ENCODE measurements at regions not wholly inside any gene's neighbourhood (a gene's known extent, or its start where the extent isn't known, plus 50 kb on each side); places are given as distances from the start of the nearest gene placed in this dataset.

DNA sequence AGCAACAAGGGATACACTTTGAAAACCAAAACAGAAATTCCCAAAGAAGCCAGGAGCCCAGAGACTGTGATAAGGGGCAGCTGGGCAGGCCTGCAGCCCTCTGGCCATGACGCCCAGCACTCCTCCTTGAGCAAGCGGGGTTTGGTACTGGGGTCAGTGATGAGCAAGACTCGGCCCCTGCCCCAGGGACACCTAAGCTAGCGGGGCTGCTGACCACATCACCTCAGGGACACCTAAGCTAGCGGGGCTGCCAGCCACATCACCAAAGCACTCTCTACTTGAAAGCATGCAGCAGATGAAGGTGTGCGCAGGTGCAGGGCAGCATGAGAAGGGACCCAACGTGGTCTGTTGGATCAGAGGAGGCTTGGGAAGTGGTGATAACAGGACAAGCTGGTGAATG is 108.0 kb upstream of the PPP2R2D start:
- Histone ChIP-seq H3K4me3 (no peak overlapping the region), H3K27me3 (ENCODE audit: insufficient read depth in 3 of 3, low read length in 2 of 3) (peaks cover 0 to 8% (median 0%) of the 10 kb centered on the region in 3 donors), H3K9me3 (no peaks in the 10 kb centered on the region), H3K4me1 (no peaks in the 10 kb centered on the region), H3K36me3 (ENCODE audit: insufficient read depth in 1 of 2, low read depth in 1 of 2) (no peaks in the 10 kb centered on the region), H3K27ac (no peak overlapping the region)
- intact Hi-C loops (cut with DNase I): no loop called here
- TF ChIP-seq, protein P1, sequence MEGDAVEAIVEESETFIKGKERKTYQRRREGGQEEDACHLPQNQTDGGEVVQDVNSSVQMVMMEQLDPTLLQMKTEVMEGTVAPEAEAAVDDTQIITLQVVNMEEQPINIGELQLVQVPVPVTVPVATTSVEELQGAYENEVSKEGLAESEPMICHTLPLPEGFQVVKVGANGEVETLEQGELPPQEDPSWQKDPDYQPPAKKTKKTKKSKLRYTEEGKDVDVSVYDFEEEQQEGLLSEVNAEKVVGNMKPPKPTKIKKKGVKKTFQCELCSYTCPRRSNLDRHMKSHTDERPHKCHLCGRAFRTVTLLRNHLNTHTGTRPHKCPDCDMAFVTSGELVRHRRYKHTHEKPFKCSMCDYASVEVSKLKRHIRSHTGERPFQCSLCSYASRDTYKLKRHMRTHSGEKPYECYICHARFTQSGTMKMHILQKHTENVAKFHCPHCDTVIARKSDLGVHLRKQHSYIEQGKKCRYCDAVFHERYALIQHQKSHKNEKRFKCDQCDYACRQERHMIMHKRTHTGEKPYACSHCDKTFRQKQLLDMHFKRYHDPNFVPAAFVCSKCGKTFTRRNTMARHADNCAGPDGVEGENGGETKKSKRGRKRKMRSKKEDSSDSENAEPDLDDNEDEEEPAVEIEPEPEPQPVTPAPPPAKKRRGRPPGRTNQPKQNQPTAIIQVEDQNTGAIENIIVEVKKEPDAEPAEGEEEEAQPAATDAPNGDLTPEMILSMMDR (IDR thresholded peaks at IDR 0.05): no peak
- 82 to 89% (median 83%) methylated on average over 7 of the region's 7 CpGs for WGBS, 3 donors
- ATAC-seq: no peak
- no peak for DNase-seq

DNA sequence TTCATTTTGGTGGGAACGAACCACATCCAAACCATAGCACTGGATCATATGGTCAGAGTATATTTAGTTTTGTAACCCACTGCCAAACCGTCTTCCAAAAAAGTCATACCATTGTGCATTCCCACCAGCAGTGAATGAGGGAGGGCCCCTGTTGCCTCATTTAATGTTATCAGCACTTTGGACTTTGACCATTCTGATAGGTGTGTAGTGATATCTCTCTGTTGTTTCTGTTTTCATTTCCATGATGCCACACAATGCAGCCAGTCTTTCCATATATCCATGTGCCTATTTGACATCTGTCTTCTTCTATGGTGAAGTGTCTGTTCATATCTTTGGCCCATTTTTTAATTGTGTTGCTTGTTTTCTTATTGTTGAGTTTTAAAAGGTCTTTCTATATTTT is 105.0 kb upstream of the PPP2R2D start:
- H3K4me1 ChIP-seq: no peaks in the 10 kb centered on the region
- intact Hi-C loops (cut with DNase I): no loop called here
- WGBS, 3 donors: 76 to 88% (median 82%) methylated on average over 2 of the region's 2 CpGs
- peaks cover 0 to 8% (median 0%) of the 10 kb centered on the region in 3 donors for H3K27me3 ChIP-seq (ENCODE audit: insufficient read depth in 3 of 3, low read length in 2 of 3)
- DNase-seq (no peak), ATAC-seq (no peak)
- no peaks in the 10 kb centered on the region for H3K36me3 ChIP-seq (ENCODE audit: insufficient read depth in 1 of 2, low read depth in 1 of 2)
- H3K27ac ChIP-seq: no peak overlapping the region
- TF ChIP-seq, protein P1 (IDR thresholded peaks at IDR 0.05): no peak
- peaks cover 7% of the 10 kb centered on the region for H3K9me3 ChIP-seq
- no peak overlapping the region for H3K4me3 ChIP-seq

DNA sequence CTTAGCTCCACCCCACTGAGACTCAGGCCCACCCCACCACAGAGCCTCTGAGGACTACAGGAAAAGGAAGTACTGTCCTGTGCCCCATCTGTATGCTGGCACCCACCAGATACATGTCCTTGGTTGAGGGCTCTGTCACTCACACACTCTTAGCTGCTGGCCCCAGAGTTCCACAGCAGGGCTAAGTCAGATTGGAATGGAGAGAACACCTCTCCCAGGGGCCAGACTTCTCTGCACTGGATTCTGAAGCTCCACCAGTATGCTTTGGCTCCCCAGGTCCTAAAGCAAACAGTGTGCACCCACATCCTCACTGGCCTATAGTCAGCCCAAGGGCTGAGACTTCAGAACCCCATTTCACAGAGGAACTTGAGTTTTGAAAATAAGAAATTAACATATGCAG is 103.2 kb upstream of the PPP2R2D start:
- Histone ChIP-seq H3K4me1 (no peaks in the 10 kb centered on the region), H3K4me3 (no peak overlapping the region), H3K27ac (no peak overlapping the region), H3K9me3 (peaks cover 7% of the 10 kb centered on the region), H3K27me3 (ENCODE audit: insufficient read depth in 3 of 3, low read length in 2 of 3) (peaks cover 0 to 2% (median 0%) of the 10 kb centered on the region in 3 donors), H3K36me3 (ENCODE audit: insufficient read depth in 1 of 2, low read depth in 1 of 2) (no peaks in the 10 kb centered on the region)
- ATAC-seq (no peak), DNase-seq (no peak)
- TF ChIP-seq, protein P1 (IDR thresholded peaks at IDR 0.05): no peak
- intact Hi-C loops (cut with DNase I): no loop called here

DNA sequence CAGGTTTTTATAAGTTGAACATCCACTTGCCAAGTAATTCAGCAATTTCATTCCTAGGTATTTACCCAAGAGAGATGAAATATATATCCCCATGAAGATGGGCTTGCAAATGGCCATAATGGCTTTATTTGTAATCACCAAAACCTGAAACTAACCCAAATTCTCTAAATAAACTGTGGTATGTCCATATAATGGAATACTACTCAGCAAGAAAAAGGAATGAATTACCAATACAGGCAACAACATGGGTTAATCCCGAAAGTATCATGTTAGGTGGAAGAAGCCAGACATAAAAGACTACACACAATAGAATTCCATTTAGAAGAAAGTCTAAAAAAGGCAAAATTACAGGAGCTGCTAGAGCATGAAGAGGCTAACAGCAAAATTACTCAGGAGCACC is 101.4 kb upstream of the PPP2R2D start:
- no peaks in the 10 kb centered on the region for H3K36me3 ChIP-seq (ENCODE audit: insufficient read depth in 1 of 2, low read depth in 1 of 2)
- peaks cover 7% of the 10 kb centered on the region for H3K9me3 ChIP-seq
- 46 to 53% (median 49%) methylated on average over 1 of the region's 1 CpG for WGBS, 3 donors
- TF ChIP-seq, protein P1 (IDR thresholded peaks at IDR 0.05): no peak
- no peak for ATAC-seq
- no peaks in the 10 kb centered on the region for H3K27me3 ChIP-seq (ENCODE audit: insufficient read depth in 3 of 3, low read length in 2 of 3)
- intact Hi-C loops (cut with DNase I): no loop called here
- H3K4me1 ChIP-seq: no peaks in the 10 kb centered on the region
- H3K4me3 ChIP-seq: no peak overlapping the region
- H3K27ac ChIP-seq: no peak overlapping the region
- no peak for DNase-seq

DNA sequence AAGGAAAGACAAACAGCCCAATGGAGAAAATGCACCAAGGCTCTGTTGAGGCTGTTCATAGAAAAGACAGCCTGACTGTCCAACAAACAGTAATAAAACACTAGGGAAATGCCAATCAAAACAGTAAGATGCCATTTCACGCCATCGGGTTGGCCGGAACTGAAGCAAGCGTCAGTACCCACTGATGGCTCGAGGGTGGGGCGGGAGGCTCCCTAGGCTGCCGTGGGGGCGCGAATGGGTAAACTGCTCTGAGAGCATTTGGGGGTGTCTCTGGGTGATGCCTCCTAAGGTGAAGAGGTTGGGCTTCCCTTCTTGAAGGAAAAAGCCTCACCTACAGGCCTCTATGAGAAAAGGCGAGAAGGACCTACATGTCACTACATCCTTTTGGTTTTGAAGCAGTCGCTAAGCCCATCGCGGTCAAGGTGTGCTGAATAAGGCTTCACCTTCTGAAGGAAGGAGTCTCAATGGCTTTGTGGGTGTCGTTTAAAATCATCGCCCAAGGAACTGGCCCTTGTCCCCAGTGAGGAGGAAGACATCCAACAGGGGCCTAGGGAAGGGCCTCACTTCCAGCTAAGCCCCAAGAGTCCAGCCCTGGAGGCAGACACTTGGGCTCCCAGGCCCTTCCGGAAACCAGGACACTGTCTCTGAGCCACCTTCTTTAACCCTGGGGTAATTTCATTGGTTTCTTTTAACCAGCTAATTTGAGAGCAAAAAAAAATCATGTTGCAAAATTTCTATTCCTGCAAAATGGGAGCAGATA is 98.5 kb upstream of the PPP2R2D start:
- no peaks in the 10 kb centered on the region for H3K36me3 ChIP-seq (ENCODE audit: insufficient read depth in 1 of 2, low read depth in 1 of 2)
- H3K27me3 ChIP-seq (ENCODE audit: insufficient read depth in 3 of 3, low read length in 2 of 3): peaks cover 0 to 4% (median 0%) of the 10 kb centered on the region in 3 donors
- no peak overlapping the region for H3K27ac ChIP-seq
- TF ChIP-seq, protein P1 (IDR thresholded peaks at IDR 0.05): no peak
- ATAC-seq: no peak
- no peaks in the 10 kb centered on the region for H3K4me1 ChIP-seq
- WGBS, 3 donors: 90 to 94% (median 93%) methylated on average over 16 of the region's 16 CpGs
- H3K4me3 ChIP-seq: no peak overlapping the region
- intact Hi-C loops (cut with DNase I): no loop called here
- H3K9me3 ChIP-seq: peaks cover 7% of the 10 kb centered on the region
- no peak for DNase-seq
